ENCODE measurements at regions not wholly inside any gene's neighbourhood (a gene's known extent, or its start where the extent isn't known, plus 50 kb on each side); places are given as distances from the start of the nearest gene placed in this dataset.

DNA sequence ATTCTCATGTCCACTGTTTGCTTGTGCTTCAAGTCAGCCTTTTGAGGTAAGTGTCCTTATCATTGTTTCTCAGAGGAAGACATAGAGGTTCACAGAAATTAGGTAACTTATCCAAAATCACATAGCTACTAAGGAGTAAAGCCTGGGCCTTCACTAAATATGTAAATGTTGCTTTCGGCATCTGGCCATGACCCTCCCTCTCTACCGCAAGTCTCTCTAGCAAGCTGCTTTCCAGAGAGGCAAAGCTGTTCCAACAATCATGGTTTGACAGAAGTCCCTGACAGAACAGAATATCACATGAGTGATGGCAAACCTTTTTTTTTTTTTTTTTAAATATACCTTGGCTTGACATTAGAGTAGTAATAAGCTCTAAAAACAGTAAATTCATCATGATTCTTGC, 94.5 kb upstream of the F3 start:
- no peak for TF ChIP-seq ZNF565 (CRISPR knock-in tag; conservative IDR thresholded peaks at IDR 0.05; ENCODE audit: low read depth)
- no peak for TF ChIP-seq ISL1 (CRISPR knock-in tag; IDR thresholded peaks at IDR 0.05)
- TF ChIP-seq, protein P1, sequence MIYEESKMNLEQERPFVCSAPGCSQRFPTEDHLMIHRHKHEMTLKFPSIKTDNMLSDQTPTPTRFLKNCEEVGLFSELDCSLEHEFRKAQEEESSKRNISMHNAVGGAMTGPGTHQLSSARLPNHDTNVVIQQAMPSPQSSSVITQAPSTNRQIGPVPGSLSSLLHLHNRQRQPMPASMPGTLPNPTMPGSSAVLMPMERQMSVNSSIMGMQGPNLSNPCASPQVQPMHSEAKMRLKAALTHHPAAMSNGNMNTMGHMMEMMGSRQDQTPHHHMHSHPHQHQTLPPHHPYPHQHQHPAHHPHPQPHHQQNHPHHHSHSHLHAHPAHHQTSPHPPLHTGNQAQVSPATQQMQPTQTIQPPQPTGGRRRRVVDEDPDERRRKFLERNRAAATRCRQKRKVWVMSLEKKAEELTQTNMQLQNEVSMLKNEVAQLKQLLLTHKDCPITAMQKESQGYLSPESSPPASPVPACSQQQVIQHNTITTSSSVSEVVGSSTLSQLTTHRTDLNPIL (CRISPR knock-in tag; IDR thresholded peaks at IDR 0.05; ENCODE audit: low read depth), result no peak
- no peak for TF ChIP-seq GLIS3 (CRISPR knock-in tag; IDR thresholded peaks at IDR 0.05)
- no peak for TF ChIP-seq PPARA (CRISPR knock-in tag; IDR thresholded peaks at IDR 0.05; ENCODE audit: borderline replicate concordance)
- TF ChIP-seq ARNTL (CRISPR knock-in tag; IDR thresholded peaks at IDR 0.05; ENCODE audit: borderline replicate concordance, low read depth), result no peak
